Karpas-422 (cell line): ENCODE measurements at regions not wholly inside any gene's neighbourhood (a gene's known extent, or its start where the extent isn't known, plus 50 kb on each side); places are given as distances from the start of the nearest gene placed in this dataset.

Experiments used
- DNase-seq: peaks from one replicate; pipeline ENCODE4 v3.0.0-alpha.2; 2015
- H2AFZ ChIP-seq: fragments of 200-600 bp; sonication (generic); 2 replicates; pipeline ENCODE4 v1.6.1; 2014; ENCODE audit warnings: antibody characterized with exemption, low read length, mixed read lengths
- H3K27ac ChIP-seq: fragments of 200-600 bp; sonication (generic); 2 replicates; pipeline ENCODE4 v1.5.1; 2014; ENCODE audit warnings: mild to moderate bottlenecking, low read length, moderate library complexity
- H3K27me3 ChIP-seq: fragments of 200-600 bp; sonication (generic); 2 replicates; pipeline ENCODE4 v1.6.1; 2014; ENCODE audit warnings: low read length, mixed read lengths
- H3K36me3 ChIP-seq: fragments of 200-600 bp; sonication (generic); 2 replicates; pipeline ENCODE4 v1.6.1; 2014; ENCODE audit warnings: low read length, mixed read lengths; ENCODE audit not compliant: insufficient read depth
- H3K4me1 ChIP-seq: fragments of 200-600 bp; sonication (generic); 2 replicates; pipeline ENCODE4 v1.6.1; 2014; ENCODE audit warnings: mild to moderate bottlenecking, low read length, mixed read lengths
- H3K4me2 ChIP-seq: fragments of 200-600 bp; sonication (generic); 2 replicates; pipeline ENCODE4 v1.6.1; 2014; ENCODE audit warnings: low read length, low read depth, mild to moderate bottlenecking; ENCODE audit not compliant: poor library complexity, severe bottlenecking
- H3K4me3 ChIP-seq: fragments of 200-600 bp; sonication (generic); 2 replicates; pipeline ENCODE4 v1.5.1; 2014; ENCODE audit warnings: mild to moderate bottlenecking, antibody characterized with exemption, low read length, mixed read lengths
- H3K79me2 ChIP-seq: fragments of 200-600 bp; sonication (generic); 2 replicates; pipeline ENCODE4 v1.6.1; 2014; ENCODE audit warnings: mild to moderate bottlenecking, low read length, mixed read lengths
- H3K9ac ChIP-seq: fragments of 200-600 bp; sonication (generic); 2 replicates; pipeline ENCODE4 v1.6.0; 2014; ENCODE audit warnings: low read length
- H3K9me2 ChIP-seq: fragments of 200-600 bp; sonication (generic), shearing (Covaris generic); replicated peaks from 2 replicates; pipeline ENCODE4 v1.6.0; 2014; ENCODE audit warnings: mild to moderate bottlenecking, low read length, moderate library complexity; ENCODE audit not compliant: insufficient read depth
- H3K9me3 ChIP-seq: fragments of 300-700, 200-600 bp; sonication (generic); 2 replicates; pipeline ENCODE4 v1.6.1; 2014; ENCODE audit warnings: low read length, mixed read lengths
- H4K20me1 ChIP-seq: fragments of 200-600 bp; sonication (generic); 2 replicates; pipeline ENCODE4 v1.6.1; 2014; ENCODE audit warnings: mild to moderate bottlenecking, antibody characterized with exemption, low read length, low read depth; ENCODE audit not compliant: insufficient read depth

GRCh38 chr5:68738841-68739240 is 355.0 kb upstream of the SLC30A5 start:
- no peak overlapping the region for H3K9ac ChIP-seq
- no peak for DNase-seq
- no peaks in the 10 kb centered on the region for H4K20me1 ChIP-seq
- no peaks in the 10 kb centered on the region for H3K79me2 ChIP-seq
- no peak overlapping the region for H3K4me3 ChIP-seq
- H3K9me3 ChIP-seq: no peaks in the 10 kb centered on the region
- no peaks in the 10 kb centered on the region for H3K36me3 ChIP-seq
- no peaks in the 10 kb centered on the region for H3K4me1 ChIP-seq
- H3K9me2 ChIP-seq: no peaks in the 10 kb centered on the region
- H2AFZ ChIP-seq: no peak overlapping the region
- H3K27ac ChIP-seq: no peak overlapping the region
- H3K27me3 ChIP-seq: no peaks in the 10 kb centered on the region
- H3K4me2 ChIP-seq: no peak overlapping the region

- Histone ChIP-seq H3K4me3 (no peak overlapping the region), H3K9me2 (no peaks in the 10 kb centered on the region), H3K36me3 (no peaks in the 10 kb centered on the region), H2AFZ (no peak overlapping the region), H3K9me3 (no peaks in the 10 kb centered on the region), H3K9ac (no peak overlapping the region), H3K4me2 (no peak overlapping the region), H4K20me1 (no peaks in the 10 kb centered on the region), H3K79me2 (no peaks in the 10 kb centered on the region), H3K4me1 (no peaks in the 10 kb centered on the region), H3K27me3 (no peaks in the 10 kb centered on the region), H3K27ac (no peak overlapping the region)
- no peak for DNase-seq
Measured at GRCh38 chr5:68739752-68740151, 354.1 kb upstream of the SLC30A5 start.

GRCh38 chr5:68740226-68740910 is 353.4 kb upstream of the SLC30A5 start:
- DNase-seq: no peak
- Histone ChIP-seq H3K79me2 (no peaks in the 10 kb centered on the region), H3K27ac (no peak overlapping the region), H3K4me3 (no peak overlapping the region), H3K9me2 (no peaks in the 10 kb centered on the region), H2AFZ (no peak overlapping the region), H3K4me2 (no peak overlapping the region), H3K36me3 (no peaks in the 10 kb centered on the region), H3K27me3 (no peaks in the 10 kb centered on the region), H3K4me1 (no peaks in the 10 kb centered on the region), H3K9me3 (no peaks in the 10 kb centered on the region), H3K9ac (no peak overlapping the region), H4K20me1 (no peaks in the 10 kb centered on the region)

DNA sequence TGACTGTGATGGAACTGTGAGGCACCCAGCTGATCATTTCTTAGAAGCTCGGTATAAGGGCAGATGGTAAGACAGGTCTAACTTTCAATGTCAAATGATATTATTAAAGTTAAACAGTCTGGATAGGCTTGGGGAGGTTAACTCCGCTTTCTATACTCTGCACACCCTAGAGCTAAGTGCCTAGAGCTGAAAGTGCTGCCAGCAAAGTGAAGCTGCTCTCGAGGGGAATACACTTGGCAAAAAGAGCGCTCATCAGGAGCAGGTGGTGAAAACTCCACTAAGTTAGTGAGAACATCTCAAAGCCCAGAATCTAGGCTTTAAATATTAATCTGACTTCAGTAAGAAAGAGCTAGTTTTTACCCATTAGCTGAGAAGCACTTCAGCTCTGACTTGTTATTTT is 349.6 kb upstream of the SLC30A5 start:
- H3K27me3 ChIP-seq: no peaks in the 10 kb centered on the region
- H3K9ac ChIP-seq: no peak overlapping the region
- no peaks in the 10 kb centered on the region for H4K20me1 ChIP-seq
- H3K4me1 ChIP-seq: no peaks in the 10 kb centered on the region
- no peaks in the 10 kb centered on the region for H3K36me3 ChIP-seq
- H3K4me3 ChIP-seq: no peak overlapping the region
- H3K27ac ChIP-seq: no peak overlapping the region
- no peaks in the 10 kb centered on the region for H3K9me2 ChIP-seq
- no peaks in the 10 kb centered on the region for H3K79me2 ChIP-seq
- no peak overlapping the region for H3K4me2 ChIP-seq
- no peak overlapping the region for H2AFZ ChIP-seq
- DNase-seq: no peak
- no peaks in the 10 kb centered on the region for H3K9me3 ChIP-seq

DNA sequence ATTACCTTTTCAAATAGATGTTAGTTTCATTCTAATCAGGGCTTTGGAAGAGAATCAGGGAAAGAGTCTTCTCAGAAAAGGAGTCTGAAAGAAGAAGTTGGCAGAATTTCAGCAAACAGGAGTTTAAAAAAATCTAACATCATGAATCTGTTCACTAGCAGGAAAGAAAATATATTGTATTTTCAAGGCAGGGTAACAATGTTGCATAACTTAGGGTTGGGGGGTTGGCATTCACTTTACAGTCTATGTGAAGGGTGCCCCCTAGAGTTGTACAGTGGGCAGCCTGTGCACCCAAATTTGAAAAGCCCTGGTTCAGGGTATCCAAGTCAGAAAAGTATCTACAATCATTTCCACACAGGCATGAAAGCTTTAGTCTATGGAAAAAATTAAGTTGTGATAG is 348.4 kb upstream of the SLC30A5 start:
- Histone ChIP-seq H4K20me1 (no peaks in the 10 kb centered on the region), H3K4me2 (no peak overlapping the region), H3K9me2 (no peaks in the 10 kb centered on the region), H3K27ac (no peak overlapping the region), H3K4me3 (no peak overlapping the region), H3K4me1 (no peaks in the 10 kb centered on the region), H3K9ac (no peak overlapping the region), H3K27me3 (no peaks in the 10 kb centered on the region), H3K79me2 (no peaks in the 10 kb centered on the region), H3K36me3 (no peaks in the 10 kb centered on the region), H2AFZ (no peak overlapping the region), H3K9me3 (no peaks in the 10 kb centered on the region)
- peak; percentile 46 for DNase-seq

DNA sequence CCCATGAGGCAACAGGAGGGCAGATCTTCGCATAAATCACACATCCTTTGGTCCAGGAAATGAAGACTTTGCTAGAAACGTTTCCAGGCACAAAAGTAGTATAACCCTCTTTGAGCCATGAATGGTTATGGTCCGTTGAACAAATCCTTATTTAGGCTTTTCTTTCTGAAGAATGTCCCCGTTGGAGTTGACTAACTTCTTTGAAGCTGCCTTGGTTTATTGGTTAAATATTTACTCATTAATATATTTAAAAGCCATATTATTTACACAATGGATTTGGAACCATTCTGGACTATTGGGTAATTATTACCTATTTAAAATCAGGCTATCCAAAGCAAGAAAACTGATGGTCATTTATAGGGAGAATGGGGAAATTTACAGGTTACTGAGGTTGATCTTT is 347.6 kb upstream of the SLC30A5 start:
- Histone ChIP-seq H3K4me1 (no peaks in the 10 kb centered on the region), H3K79me2 (no peaks in the 10 kb centered on the region), H3K9ac (no peak overlapping the region), H3K9me3 (no peaks in the 10 kb centered on the region), H3K27ac (no peak overlapping the region), H3K4me2 (no peak overlapping the region), H2AFZ (no peak overlapping the region), H3K27me3 (no peaks in the 10 kb centered on the region), H3K36me3 (no peaks in the 10 kb centered on the region), H3K9me2 (no peaks in the 10 kb centered on the region), H3K4me3 (no peak overlapping the region), H4K20me1 (no peaks in the 10 kb centered on the region)
- no peak for DNase-seq

- DNase-seq: no peak
- H3K36me3 ChIP-seq: no peaks in the 10 kb centered on the region
- H3K9ac ChIP-seq: no peak overlapping the region
- H3K27ac ChIP-seq: no peak overlapping the region
- H3K9me2 ChIP-seq: no peaks in the 10 kb centered on the region
- H3K27me3 ChIP-seq: no peaks in the 10 kb centered on the region
- no peak overlapping the region for H2AFZ ChIP-seq
- H3K4me2 ChIP-seq: no peak overlapping the region
- no peak overlapping the region for H3K4me3 ChIP-seq
- H3K79me2 ChIP-seq: no peaks in the 10 kb centered on the region
- no peaks in the 10 kb centered on the region for H3K4me1 ChIP-seq
- H4K20me1 ChIP-seq: no peaks in the 10 kb centered on the region
- H3K9me3 ChIP-seq: no peaks in the 10 kb centered on the region
Measured at GRCh38 chr5:68746643-68747420, 347.0 kb upstream of the SLC30A5 start.

DNA sequence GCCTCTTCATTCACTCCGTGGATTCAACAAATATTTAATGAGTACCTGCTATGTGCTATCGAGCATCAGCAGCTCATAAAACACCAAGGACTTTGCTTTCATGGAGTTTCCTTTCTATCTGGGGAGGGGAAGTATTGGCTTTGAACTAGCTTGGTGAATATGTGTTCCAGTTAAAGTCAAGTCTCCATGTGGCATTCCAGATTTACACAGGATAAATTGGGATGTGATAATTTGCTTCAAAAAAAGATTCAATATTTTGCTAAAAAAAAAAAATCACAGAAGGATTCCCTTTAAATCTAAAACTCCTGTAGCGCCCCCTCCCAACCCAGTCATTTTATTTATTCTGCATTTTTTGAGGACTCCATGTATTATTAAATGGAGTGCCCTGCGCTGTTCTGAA is 346.3 kb upstream of the SLC30A5 start:
- Histone ChIP-seq H3K27ac (no peak overlapping the region), H3K27me3 (no peaks in the 10 kb centered on the region), H3K9ac (no peak overlapping the region), H4K20me1 (no peaks in the 10 kb centered on the region), H3K4me3 (no peak overlapping the region), H3K9me2 (no peaks in the 10 kb centered on the region), H3K9me3 (no peaks in the 10 kb centered on the region), H3K36me3 (no peaks in the 10 kb centered on the region), H2AFZ (no peak overlapping the region), H3K4me1 (no peaks in the 10 kb centered on the region), H3K4me2 (no peak overlapping the region), H3K79me2 (no peaks in the 10 kb centered on the region)
- DNase-seq: no peak
